ENCODE measurements at regions not wholly inside any gene's neighbourhood (a gene's known extent, or its start where the extent isn't known, plus 50 kb on each side); places are given as distances from the start of the nearest gene placed in this dataset.

- no peak overlapping the region for H3K9ac ChIP-seq (ENCODE audit: low read depth in 1 of 2, low read length in 2 of 2)
- H3K9me3 ChIP-seq (ENCODE audit: control insufficient read depth in 2 of 2, low read length in 2 of 2): no peaks in the 10 kb centered on the region
Measured at GRCh38 chr5:88558366-88558765, 289.7 kb upstream of the TMEM161B start.

DNA sequence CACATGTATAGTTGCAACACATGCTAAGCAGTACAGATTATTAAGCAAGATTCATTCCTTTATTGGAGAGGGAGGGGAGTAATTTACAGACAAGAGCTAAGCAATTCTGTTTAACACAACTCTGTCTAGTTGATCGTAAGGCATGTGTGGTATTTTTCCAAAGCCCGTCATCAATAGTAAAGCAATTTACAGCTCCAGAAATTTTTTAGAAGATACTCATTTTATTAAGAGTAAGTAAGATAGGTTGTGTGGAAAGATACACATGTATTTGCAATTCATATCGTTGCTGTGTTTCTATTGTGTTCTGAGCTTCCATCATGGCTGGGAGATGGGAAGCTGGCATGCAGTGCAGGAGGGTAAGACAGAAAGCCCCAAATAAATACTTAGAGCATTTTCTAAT is 289.2 kb upstream of the TMEM161B start:
- Histone ChIP-seq H3K27ac (ENCODE audit: low read depth in 2 of 2, low read length in 2 of 2) (no peak overlapping the region), H3K9me3 (ENCODE audit: control insufficient read depth in 2 of 2, low read length in 2 of 2) (no peaks in the 10 kb centered on the region), H3K4me1 (ENCODE audit: control insufficient read depth in 2 of 2, insufficient read depth in 2 of 2, low read length in 2 of 2) (no peaks in the 10 kb centered on the region), H3K4me3 (ENCODE audit: low read length in 2 of 2) (no peak overlapping the region), H3K27me3 (ENCODE audit: control insufficient read depth in 2 of 2, insufficient read depth in 2 of 2, low read length in 2 of 2) (no peaks in the 10 kb centered on the region), H3K9ac (ENCODE audit: low read depth in 1 of 2, low read length in 2 of 2) (no peak overlapping the region), H3K36me3 (ENCODE audit: control insufficient read depth in 2 of 2, insufficient read depth in 2 of 2, low read length in 2 of 2) (no peaks in the 10 kb centered on the region)

More at GRCh38 chr5:88558366-88558765, 289.7 kb upstream of the TMEM161B start:
- no peaks in the 10 kb centered on the region for H3K36me3 ChIP-seq (ENCODE audit: control insufficient read depth in 2 of 2, insufficient read depth in 2 of 2, low read length in 2 of 2)
- no peaks in the 10 kb centered on the region for H3K4me1 ChIP-seq (ENCODE audit: control insufficient read depth in 2 of 2, insufficient read depth in 2 of 2, low read length in 2 of 2)
- no peaks in the 10 kb centered on the region for H3K27me3 ChIP-seq (ENCODE audit: control insufficient read depth in 2 of 2, insufficient read depth in 2 of 2, low read length in 2 of 2)
- H3K4me3 ChIP-seq (ENCODE audit: low read length in 2 of 2): no peak overlapping the region
- no peak overlapping the region for H3K27ac ChIP-seq (ENCODE audit: low read depth in 2 of 2, low read length in 2 of 2)

DNA sequence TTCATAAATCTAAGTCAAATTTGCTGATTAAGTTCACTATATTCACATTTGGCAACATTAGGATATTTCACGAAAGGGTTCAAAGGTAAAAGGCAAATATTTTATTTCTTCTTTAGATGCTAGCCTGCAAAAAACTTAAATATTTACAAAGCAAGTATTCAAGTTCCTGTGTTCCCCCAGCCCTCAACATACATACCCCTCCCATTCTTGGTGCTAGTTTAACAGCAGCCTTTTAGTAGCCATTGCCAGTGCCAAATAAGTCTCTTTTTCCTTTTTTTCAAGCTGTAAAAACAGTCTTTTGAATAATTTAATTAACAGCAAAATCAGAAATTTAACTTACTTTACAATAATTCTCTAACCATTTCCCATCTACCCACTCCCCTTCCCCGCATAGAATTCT is 288.5 kb upstream of the TMEM161B start:
- no peak overlapping the region for H3K9ac ChIP-seq (ENCODE audit: low read depth in 1 of 2, low read length in 2 of 2)
- H3K27ac ChIP-seq (ENCODE audit: low read depth in 2 of 2, low read length in 2 of 2): no peak overlapping the region
- H3K27me3 ChIP-seq (ENCODE audit: control insufficient read depth in 2 of 2, insufficient read depth in 2 of 2, low read length in 2 of 2): no peaks in the 10 kb centered on the region
- H3K4me3 ChIP-seq (ENCODE audit: low read length in 2 of 2): no peak overlapping the region
- H3K36me3 ChIP-seq (ENCODE audit: control insufficient read depth in 2 of 2, insufficient read depth in 2 of 2, low read length in 2 of 2): no peaks in the 10 kb centered on the region
- H3K4me1 ChIP-seq (ENCODE audit: control insufficient read depth in 2 of 2, insufficient read depth in 2 of 2, low read length in 2 of 2): no peaks in the 10 kb centered on the region
- H3K9me3 ChIP-seq (ENCODE audit: control insufficient read depth in 2 of 2, low read length in 2 of 2): no peaks in the 10 kb centered on the region

DNA sequence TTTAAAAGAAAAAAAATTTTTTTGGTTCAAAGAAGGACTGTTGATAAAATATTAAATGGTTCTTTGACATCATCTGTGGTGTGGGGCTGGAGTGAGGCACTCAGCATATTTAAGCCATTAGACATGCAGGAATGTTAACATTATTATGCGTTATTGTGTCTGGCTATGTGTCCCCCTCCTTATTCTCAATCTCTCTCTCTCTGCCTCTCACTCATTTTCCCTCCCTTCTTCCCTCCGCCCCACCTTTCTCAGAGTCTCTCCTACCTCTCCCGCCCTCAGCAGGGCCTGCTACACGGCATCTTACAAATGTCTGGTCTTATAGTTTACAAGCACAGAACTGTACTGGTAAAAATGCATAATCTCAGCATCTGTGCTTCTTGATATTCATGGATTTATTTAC is 287.8 kb upstream of the TMEM161B start:
- no peaks in the 10 kb centered on the region for H3K27me3 ChIP-seq (ENCODE audit: control insufficient read depth in 2 of 2, insufficient read depth in 2 of 2, low read length in 2 of 2)
- H3K4me1 ChIP-seq (ENCODE audit: control insufficient read depth in 2 of 2, insufficient read depth in 2 of 2, low read length in 2 of 2): no peaks in the 10 kb centered on the region
- no peak overlapping the region for H3K9ac ChIP-seq (ENCODE audit: low read depth in 1 of 2, low read length in 2 of 2)
- no peaks in the 10 kb centered on the region for H3K9me3 ChIP-seq (ENCODE audit: control insufficient read depth in 2 of 2, low read length in 2 of 2)
- no peaks in the 10 kb centered on the region for H3K36me3 ChIP-seq (ENCODE audit: control insufficient read depth in 2 of 2, insufficient read depth in 2 of 2, low read length in 2 of 2)
- H3K27ac ChIP-seq (ENCODE audit: low read depth in 2 of 2, low read length in 2 of 2): no peak overlapping the region
- no peak overlapping the region for H3K4me3 ChIP-seq (ENCODE audit: low read length in 2 of 2)

- Histone ChIP-seq H3K36me3 (ENCODE audit: control insufficient read depth in 2 of 2, insufficient read depth in 2 of 2, low read length in 2 of 2) (no peaks in the 10 kb centered on the region), H3K9me3 (ENCODE audit: control insufficient read depth in 2 of 2, low read length in 2 of 2) (no peaks in the 10 kb centered on the region), H3K27ac (ENCODE audit: low read depth in 2 of 2, low read length in 2 of 2) (no peak overlapping the region), H3K27me3 (ENCODE audit: control insufficient read depth in 2 of 2, insufficient read depth in 2 of 2, low read length in 2 of 2) (no peaks in the 10 kb centered on the region), H3K9ac (ENCODE audit: low read depth in 1 of 2, low read length in 2 of 2) (no peak overlapping the region), H3K4me1 (ENCODE audit: control insufficient read depth in 2 of 2, insufficient read depth in 2 of 2, low read length in 2 of 2) (no peaks in the 10 kb centered on the region), H3K4me3 (ENCODE audit: low read length in 2 of 2) (no peak overlapping the region)
Measured at GRCh38 chr5:88555674-88556073, 287.0 kb upstream of the TMEM161B start.

DNA sequence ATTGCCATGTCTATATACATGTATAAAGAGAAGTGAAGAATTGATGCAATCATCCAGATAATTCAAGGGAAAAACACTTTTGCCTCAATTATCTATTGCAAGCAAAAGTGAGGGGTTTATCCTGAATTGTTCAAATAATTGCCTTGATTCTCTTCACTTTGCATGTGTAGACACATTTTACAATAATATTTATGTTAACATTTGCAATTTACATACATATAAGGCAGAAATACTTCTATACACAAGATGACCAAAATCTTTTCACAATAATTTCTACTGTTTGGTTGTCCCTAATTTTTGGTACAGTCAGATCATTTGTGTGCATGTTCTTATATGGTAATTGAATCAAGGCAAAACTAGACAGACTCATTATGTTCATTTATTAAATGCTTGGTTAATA is 285.3 kb upstream of the TMEM161B start:
- no peak overlapping the region for H3K27ac ChIP-seq (ENCODE audit: low read depth in 2 of 2, low read length in 2 of 2)
- no peaks in the 10 kb centered on the region for H3K9me3 ChIP-seq (ENCODE audit: control insufficient read depth in 2 of 2, low read length in 2 of 2)
- H3K9ac ChIP-seq (ENCODE audit: low read depth in 1 of 2, low read length in 2 of 2): no peak overlapping the region
- H3K36me3 ChIP-seq (ENCODE audit: control insufficient read depth in 2 of 2, insufficient read depth in 2 of 2, low read length in 2 of 2): no peaks in the 10 kb centered on the region
- H3K4me1 ChIP-seq (ENCODE audit: control insufficient read depth in 2 of 2, insufficient read depth in 2 of 2, low read length in 2 of 2): no peaks in the 10 kb centered on the region
- no peak overlapping the region for H3K4me3 ChIP-seq (ENCODE audit: low read length in 2 of 2)
- no peaks in the 10 kb centered on the region for H3K27me3 ChIP-seq (ENCODE audit: control insufficient read depth in 2 of 2, insufficient read depth in 2 of 2, low read length in 2 of 2)

- no peak overlapping the region for H3K27ac ChIP-seq (ENCODE audit: low read depth in 2 of 2, low read length in 2 of 2)
- H3K4me1 ChIP-seq (ENCODE audit: control insufficient read depth in 2 of 2, insufficient read depth in 2 of 2, low read length in 2 of 2): no peaks in the 10 kb centered on the region
- no peak overlapping the region for H3K9ac ChIP-seq (ENCODE audit: low read depth in 1 of 2, low read length in 2 of 2)
- no peaks in the 10 kb centered on the region for H3K36me3 ChIP-seq (ENCODE audit: control insufficient read depth in 2 of 2, insufficient read depth in 2 of 2, low read length in 2 of 2)
- H3K9me3 ChIP-seq (ENCODE audit: control insufficient read depth in 2 of 2, low read length in 2 of 2): no peaks in the 10 kb centered on the region
- H3K4me3 ChIP-seq (ENCODE audit: low read length in 2 of 2): no peak overlapping the region
- no peaks in the 10 kb centered on the region for H3K27me3 ChIP-seq (ENCODE audit: control insufficient read depth in 2 of 2, insufficient read depth in 2 of 2, low read length in 2 of 2)
Measured at GRCh38 chr5:88553136-88553875, 284.7 kb upstream of the TMEM161B start.

DNA sequence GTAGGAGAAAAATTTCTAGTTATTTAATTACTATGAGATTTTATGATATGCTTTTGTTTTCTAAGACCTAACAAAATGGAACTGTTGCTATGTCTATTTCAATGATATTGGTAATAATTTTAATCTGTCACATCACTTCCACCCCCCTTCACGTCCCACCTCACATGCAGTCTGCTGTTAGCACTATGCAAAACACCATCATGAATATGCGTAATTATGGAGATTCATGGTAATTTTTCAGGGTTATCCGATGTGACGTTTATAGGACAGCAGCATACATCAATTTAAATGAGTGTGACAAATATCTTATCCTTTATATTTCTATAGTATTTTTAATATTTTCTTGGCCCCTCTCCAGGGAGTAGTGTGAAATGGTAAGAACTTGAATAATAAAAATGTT is 283.8 kb upstream of the TMEM161B start:
- Histone ChIP-seq H3K27me3 (ENCODE audit: control insufficient read depth in 2 of 2, insufficient read depth in 2 of 2, low read length in 2 of 2) (no peaks in the 10 kb centered on the region), H3K27ac (ENCODE audit: low read depth in 2 of 2, low read length in 2 of 2) (no peak overlapping the region), H3K4me3 (ENCODE audit: low read length in 2 of 2) (no peak overlapping the region), H3K9me3 (ENCODE audit: control insufficient read depth in 2 of 2, low read length in 2 of 2) (no peaks in the 10 kb centered on the region), H3K4me1 (ENCODE audit: control insufficient read depth in 2 of 2, insufficient read depth in 2 of 2, low read length in 2 of 2) (no peaks in the 10 kb centered on the region), H3K9ac (ENCODE audit: low read depth in 1 of 2, low read length in 2 of 2) (no peak overlapping the region), H3K36me3 (ENCODE audit: control insufficient read depth in 2 of 2, insufficient read depth in 2 of 2, low read length in 2 of 2) (no peaks in the 10 kb centered on the region)

DNA sequence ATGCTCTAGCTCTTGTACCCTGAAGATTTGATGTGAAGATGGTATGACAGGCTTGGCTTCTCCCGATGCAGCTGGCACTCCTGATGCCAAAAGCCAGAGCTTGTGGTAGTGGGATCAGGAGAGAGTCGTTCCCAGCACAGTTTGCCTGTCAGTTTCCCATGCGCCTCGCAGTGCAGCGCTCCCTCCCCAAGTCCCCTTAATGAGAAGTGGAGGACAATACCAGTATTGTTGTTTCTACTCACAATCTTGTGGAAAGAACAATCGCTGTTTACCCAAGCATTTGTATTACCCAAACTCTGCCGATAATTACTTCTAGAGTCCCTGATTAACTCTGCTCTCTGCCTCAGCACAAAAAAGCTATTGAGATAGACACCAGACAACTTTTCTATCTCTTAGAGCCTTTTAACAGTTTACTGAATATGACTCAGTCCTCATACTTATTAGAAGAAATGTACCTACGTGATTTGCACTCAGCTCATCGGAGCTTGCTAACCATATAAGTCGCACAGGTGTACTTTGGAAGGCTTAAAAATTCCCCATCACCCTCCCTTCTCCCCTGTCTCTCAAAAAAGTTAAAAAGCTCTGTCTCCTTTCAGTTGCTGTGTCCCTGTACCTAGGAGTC is 283.2 kb upstream of the TMEM161B start:
- H3K9ac ChIP-seq (ENCODE audit: low read depth in 1 of 2, low read length in 2 of 2): no peak overlapping the region

GRCh38 chr5:88550736-88551135 is 282.1 kb upstream of the TMEM161B start:
- H3K27me3 ChIP-seq (ENCODE audit: control insufficient read depth in 2 of 2, insufficient read depth in 2 of 2, low read length in 2 of 2): no peaks in the 10 kb centered on the region
- H3K9ac ChIP-seq (ENCODE audit: low read depth in 1 of 2, low read length in 2 of 2): no peak overlapping the region
- H3K9me3 ChIP-seq (ENCODE audit: control insufficient read depth in 2 of 2, low read length in 2 of 2): no peaks in the 10 kb centered on the region
- H3K4me1 ChIP-seq (ENCODE audit: control insufficient read depth in 2 of 2, insufficient read depth in 2 of 2, low read length in 2 of 2): no peaks in the 10 kb centered on the region
- H3K27ac ChIP-seq (ENCODE audit: low read depth in 2 of 2, low read length in 2 of 2): no peak overlapping the region
- no peak overlapping the region for H3K4me3 ChIP-seq (ENCODE audit: low read length in 2 of 2)
- no peaks in the 10 kb centered on the region for H3K36me3 ChIP-seq (ENCODE audit: control insufficient read depth in 2 of 2, insufficient read depth in 2 of 2, low read length in 2 of 2)

More for the DNA sequence above, 283.2 kb upstream of the TMEM161B start:
- no peaks in the 10 kb centered on the region for H3K36me3 ChIP-seq (ENCODE audit: control insufficient read depth in 2 of 2, insufficient read depth in 2 of 2, low read length in 2 of 2)
- no peak overlapping the region for H3K4me3 ChIP-seq (ENCODE audit: low read length in 2 of 2)
- no peak overlapping the region for H3K27ac ChIP-seq (ENCODE audit: low read depth in 2 of 2, low read length in 2 of 2)
- H3K4me1 ChIP-seq (ENCODE audit: control insufficient read depth in 2 of 2, insufficient read depth in 2 of 2, low read length in 2 of 2): no peaks in the 10 kb centered on the region
- no peaks in the 10 kb centered on the region for H3K9me3 ChIP-seq (ENCODE audit: control insufficient read depth in 2 of 2, low read length in 2 of 2)
- no peaks in the 10 kb centered on the region for H3K27me3 ChIP-seq (ENCODE audit: control insufficient read depth in 2 of 2, insufficient read depth in 2 of 2, low read length in 2 of 2)

All from mucosa of rectum (tissue), 2 donors.